ENCODE measurements at regions not wholly inside any gene's neighbourhood (a gene's known extent, or its start where the extent isn't known, plus 50 kb on each side); places are given as distances from the start of the nearest gene placed in this dataset.

DNA sequence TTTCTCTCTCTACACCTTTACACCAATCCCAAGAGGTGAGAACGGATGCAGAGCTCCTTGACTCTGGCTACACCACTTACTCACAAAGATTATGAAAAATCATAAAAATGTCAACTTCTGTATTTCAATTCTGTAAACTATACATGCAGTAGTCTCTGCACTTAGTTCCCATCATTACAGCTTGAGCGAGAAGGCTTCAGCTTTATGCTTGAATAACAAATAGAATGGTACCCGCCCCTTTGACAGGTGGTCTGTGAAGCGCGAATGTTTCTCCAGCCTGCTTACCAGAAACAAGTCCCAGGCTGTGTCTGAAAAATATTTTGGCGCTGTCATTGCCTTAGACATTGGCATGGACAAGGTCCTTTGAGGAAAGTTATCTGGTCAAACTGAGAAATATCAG lies 562.4 kb upstream of the CLINT1 start:
- TF ChIP-seq POLR2A (IDR thresholded peaks at IDR 0.05) (no peak), POLR2AphosphoS5 (IDR thresholded peaks at IDR 0.05) (no peak), EP300 (IDR thresholded peaks at IDR 0.05) (no peak)
- TF ChIP-seq, protein P1, sequence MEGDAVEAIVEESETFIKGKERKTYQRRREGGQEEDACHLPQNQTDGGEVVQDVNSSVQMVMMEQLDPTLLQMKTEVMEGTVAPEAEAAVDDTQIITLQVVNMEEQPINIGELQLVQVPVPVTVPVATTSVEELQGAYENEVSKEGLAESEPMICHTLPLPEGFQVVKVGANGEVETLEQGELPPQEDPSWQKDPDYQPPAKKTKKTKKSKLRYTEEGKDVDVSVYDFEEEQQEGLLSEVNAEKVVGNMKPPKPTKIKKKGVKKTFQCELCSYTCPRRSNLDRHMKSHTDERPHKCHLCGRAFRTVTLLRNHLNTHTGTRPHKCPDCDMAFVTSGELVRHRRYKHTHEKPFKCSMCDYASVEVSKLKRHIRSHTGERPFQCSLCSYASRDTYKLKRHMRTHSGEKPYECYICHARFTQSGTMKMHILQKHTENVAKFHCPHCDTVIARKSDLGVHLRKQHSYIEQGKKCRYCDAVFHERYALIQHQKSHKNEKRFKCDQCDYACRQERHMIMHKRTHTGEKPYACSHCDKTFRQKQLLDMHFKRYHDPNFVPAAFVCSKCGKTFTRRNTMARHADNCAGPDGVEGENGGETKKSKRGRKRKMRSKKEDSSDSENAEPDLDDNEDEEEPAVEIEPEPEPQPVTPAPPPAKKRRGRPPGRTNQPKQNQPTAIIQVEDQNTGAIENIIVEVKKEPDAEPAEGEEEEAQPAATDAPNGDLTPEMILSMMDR (IDR thresholded peaks at IDR 0.05) = no peak
